ENCODE measurements at regions not wholly inside any gene's neighbourhood (a gene's known extent, or its start where the extent isn't known, plus 50 kb on each side); places are given as distances from the start of the nearest gene placed in this dataset.

DNA sequence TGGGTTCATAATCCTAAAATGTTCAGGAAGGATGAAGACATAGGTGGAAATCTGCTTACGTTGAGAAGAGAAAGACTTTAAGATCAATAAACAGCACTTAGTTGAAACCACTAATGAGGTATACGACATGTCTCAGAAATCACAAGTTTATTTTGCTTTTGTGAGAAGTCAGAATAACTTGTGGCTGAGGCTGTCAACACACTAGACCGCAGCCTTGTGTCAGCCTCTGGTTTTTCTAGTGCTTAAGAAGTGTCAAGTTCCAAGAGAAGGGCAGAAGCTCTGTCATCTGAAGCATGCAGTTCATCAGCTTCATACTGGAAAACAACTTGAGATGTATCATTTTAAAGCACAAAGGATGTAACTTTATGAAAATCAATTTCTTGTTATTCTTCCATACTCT lies 420.9 kb downstream of the METTL15 start:
- no peak for DNase-seq
- no peak overlapping the region for H3K4me3 ChIP-seq (ENCODE audit: low read depth, low read length)

DNA sequence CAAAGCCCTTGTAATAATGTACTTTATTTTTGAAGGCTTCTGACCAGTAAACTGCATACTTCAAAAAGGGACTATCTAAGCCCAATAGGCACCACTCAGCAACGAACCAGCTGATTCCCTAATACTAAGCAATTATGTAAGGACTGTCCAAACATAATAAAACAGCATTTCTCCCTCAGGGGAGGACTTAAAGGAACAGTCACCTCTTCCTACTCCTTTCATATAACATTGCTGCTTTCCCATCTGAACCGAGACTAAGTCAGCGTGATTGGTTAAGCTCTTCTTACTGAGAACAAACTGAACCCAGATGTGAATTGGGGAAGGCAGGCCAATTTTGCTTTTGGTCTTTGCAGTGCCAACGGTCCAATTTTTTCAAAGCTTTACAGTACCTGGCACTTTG lies 420.0 kb downstream of the METTL15 start:
- H3K9me3 ChIP-seq (ENCODE audit: severe bottlenecking) = peaks cover 4% of the 10 kb centered on the region
- DNase-seq = no peak
- H3K27me3 ChIP-seq (ENCODE audit: insufficient read depth, low read depth, severe bottlenecking) = no peaks in the 10 kb centered on the region
- no peaks in the 10 kb centered on the region for H3K36me3 ChIP-seq
- H3K27ac ChIP-seq = no peak overlapping the region
- no peak for TF ChIP-seq CTCF (IDR thresholded peaks at IDR 0.05; ENCODE audit: low read depth, low read length)
- no peak overlapping the region for H3K4me3 ChIP-seq (ENCODE audit: low read depth, low read length)

More for the DNA sequence above, 420.9 kb downstream of the METTL15 start:
- peaks cover 4% of the 10 kb centered on the region for H3K9me3 ChIP-seq (ENCODE audit: severe bottlenecking)
- H3K27ac ChIP-seq = no peak overlapping the region
- no peak for TF ChIP-seq CTCF (IDR thresholded peaks at IDR 0.05; ENCODE audit: low read depth, low read length)
- H3K27me3 ChIP-seq (ENCODE audit: insufficient read depth, low read depth, severe bottlenecking) = no peaks in the 10 kb centered on the region
- no peaks in the 10 kb centered on the region for H3K36me3 ChIP-seq

DNA sequence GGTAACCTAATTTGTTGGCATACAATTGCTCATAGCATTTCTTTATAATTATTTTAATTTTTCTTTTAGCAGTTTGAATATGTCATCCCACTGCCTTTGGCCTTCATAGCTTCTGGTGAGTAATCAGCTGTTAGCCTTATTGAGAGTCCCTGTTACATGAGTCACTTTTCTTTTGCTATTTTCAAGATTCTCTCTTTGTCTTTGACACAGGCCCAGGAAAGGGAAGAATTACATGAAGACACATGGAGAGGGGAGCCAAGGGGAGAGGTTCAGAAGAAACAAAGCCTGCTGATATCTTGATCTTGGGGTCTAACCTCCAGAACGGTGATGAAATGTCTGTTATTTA lies 418.2 kb downstream of the METTL15 start:
- no peak for DNase-seq
- H3K27ac ChIP-seq = no peak overlapping the region
- no peaks in the 10 kb centered on the region for H3K27me3 ChIP-seq (ENCODE audit: insufficient read depth, low read depth, severe bottlenecking)
- H3K36me3 ChIP-seq = no peaks in the 10 kb centered on the region
- no peak overlapping the region for H3K4me3 ChIP-seq (ENCODE audit: low read depth, low read length)
- TF ChIP-seq CTCF (IDR thresholded peaks at IDR 0.05; ENCODE audit: low read depth, low read length) = no peak
- peaks cover 4% of the 10 kb centered on the region for H3K9me3 ChIP-seq (ENCODE audit: severe bottlenecking)

DNA sequence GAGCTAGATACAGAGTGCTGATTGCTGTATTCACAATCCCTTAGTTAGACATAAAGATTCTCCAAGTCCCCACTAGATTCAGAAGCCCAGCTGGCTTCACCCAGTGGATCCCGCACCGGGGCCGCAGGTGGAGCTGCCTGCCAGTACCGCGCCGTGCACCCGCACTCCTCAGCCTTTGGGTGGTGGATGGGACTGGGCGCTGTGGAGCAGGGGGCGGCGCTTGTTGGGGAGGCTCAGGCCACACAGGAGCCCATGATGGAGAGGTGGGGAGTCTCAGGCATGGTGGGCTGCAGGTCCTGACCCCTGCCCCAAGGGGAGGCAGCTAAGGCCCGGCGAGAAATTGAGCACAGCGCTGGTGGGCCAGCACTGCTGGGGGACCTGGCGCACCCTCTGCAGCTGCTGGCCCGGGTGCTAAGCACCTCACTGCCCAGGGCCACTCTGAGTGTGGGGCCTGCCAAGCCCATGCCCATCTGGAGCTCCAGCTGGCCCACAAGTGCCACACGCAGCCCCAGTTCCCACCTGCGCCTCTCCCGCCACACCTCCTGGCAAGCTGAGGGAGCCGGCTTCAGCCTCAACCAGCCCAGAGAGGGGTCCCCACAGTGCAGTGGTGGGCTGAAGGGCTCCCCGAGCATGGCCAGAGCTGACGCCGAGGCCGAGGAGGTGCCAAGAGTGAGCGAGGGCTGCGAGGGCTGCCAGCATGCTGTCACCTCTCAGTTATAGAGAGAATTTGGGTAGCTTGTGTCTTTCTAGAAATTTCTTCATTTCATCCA lies 417.6 kb downstream of the METTL15 start:
- TF ChIP-seq CTCF (IDR thresholded peaks at IDR 0.05; ENCODE audit: low read depth, low read length) = no peak
- Histone ChIP-seq H3K27ac (no peak overlapping the region), H3K27me3 (ENCODE audit: insufficient read depth, low read depth, severe bottlenecking) (no peaks in the 10 kb centered on the region), H3K4me3 (ENCODE audit: low read depth, low read length) (no peak overlapping the region), H3K36me3 (no peaks in the 10 kb centered on the region), H3K9me3 (ENCODE audit: severe bottlenecking) (peaks cover 4% of the 10 kb centered on the region)
- DNase-seq = no peak

GRCh38 chr11:28524098-28524497 lies 415.9 kb downstream of the METTL15 start:
- no peaks in the 10 kb centered on the region for H3K36me3 ChIP-seq
- no peak for TF ChIP-seq CTCF (IDR thresholded peaks at IDR 0.05; ENCODE audit: low read depth, low read length)
- H3K4me3 ChIP-seq (ENCODE audit: low read depth, low read length) = no peak overlapping the region
- H3K9me3 ChIP-seq (ENCODE audit: severe bottlenecking) = peaks cover 4% of the 10 kb centered on the region
- H3K27me3 ChIP-seq (ENCODE audit: insufficient read depth, low read depth, severe bottlenecking) = no peaks in the 10 kb centered on the region
- DNase-seq = no peak
- H3K27ac ChIP-seq = no peak overlapping the region

DNA sequence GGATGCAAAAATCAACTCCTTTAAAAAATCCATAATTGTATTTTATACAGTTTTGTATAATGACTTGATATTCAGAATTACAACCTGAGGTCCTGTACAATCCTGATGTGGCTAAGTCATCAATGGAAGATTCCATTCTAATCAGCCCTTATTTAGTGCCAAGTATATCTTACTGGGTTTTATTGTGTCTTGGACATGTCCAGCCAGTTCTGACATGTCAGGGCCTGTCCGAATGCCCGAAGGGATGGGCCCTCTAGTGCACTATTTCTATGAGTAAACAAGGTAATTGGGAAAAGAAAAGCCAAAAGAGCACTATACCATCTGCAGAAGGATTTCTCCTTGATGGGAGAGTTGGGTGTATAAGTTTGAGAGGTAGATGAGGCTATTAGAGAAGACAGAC lies 412.9 kb downstream of the METTL15 start:
- H3K4me3 ChIP-seq (ENCODE audit: low read depth, low read length) = no peak overlapping the region
- DNase-seq = no peak
- no peaks in the 10 kb centered on the region for H3K9me3 ChIP-seq (ENCODE audit: severe bottlenecking)
- H3K36me3 ChIP-seq = no peaks in the 10 kb centered on the region
- no peak for TF ChIP-seq CTCF (IDR thresholded peaks at IDR 0.05; ENCODE audit: low read depth, low read length)
- no peak overlapping the region for H3K27ac ChIP-seq
- H3K27me3 ChIP-seq (ENCODE audit: insufficient read depth, low read depth, severe bottlenecking) = no peaks in the 10 kb centered on the region
